Stimulated activated memory B cell treated with anti-CD40 and anti-IgM and Interleukin-4, amounts not matched to agents 10 μg/mL and 1 μg/mL and 100 μg/mL, for 72 hours (primary cell): ENCODE measurements at regions not wholly inside any gene's neighbourhood (a gene's known extent, or its start where the extent isn't known, plus 50 kb on each side); places are given as distances from the start of the nearest gene placed in this dataset.
A peak's percentile ranks its signal among the peaks of the same experiment; 100 is the strongest.
"Not testable (repeated sequence)": the region's sequence is repeated elsewhere in the genome, so short reads cannot be mapped to it uniquely, and the experiment has no call there.

Source experiments
- ATAC-seq: fragments of 150-1000 bp; cut with Tn5 transposase; 2 replicates; pipeline ENCODE4 v1.10.0; 2021
- H3K27ac Mint-ChIP-seq: one replicate; pipeline ENCODE4 v1.8.0; 2022; ENCODE audit warnings: mild to moderate bottlenecking, mixed read lengths
- H3K27me3 Mint-ChIP-seq: one replicate; pipeline ENCODE4 v1.8.0; 2022; ENCODE audit warnings: mixed read lengths
- H3K36me3 Mint-ChIP-seq: one replicate; pipeline ENCODE4 v1.8.0; 2022; ENCODE audit warnings: mixed read lengths
- H3K4me1 Mint-ChIP-seq: one replicate; pipeline ENCODE4 v1.8.0; 2022; ENCODE audit warnings: mixed read lengths
- H3K4me3 Mint-ChIP-seq: one replicate; pipeline ENCODE4 v1.8.0; 2022; ENCODE audit warnings: mild to moderate bottlenecking, moderate library complexity, mixed read lengths
- H3K9me3 Mint-ChIP-seq: one replicate; pipeline ENCODE4 v1.8.0; 2022; ENCODE audit warnings: mixed read lengths

GRCh38 chr16:35149550-35149949 is 1690.1 kb downstream of the TP53TG3F start:
- Mint-ChIP-seq H3K4me3 (no peak overlapping the region), H3K9me3 (peaks cover 8% of the 10 kb centered on the region), H3K27ac (no peak overlapping the region), H3K4me1 (no peaks in the 10 kb centered on the region), H3K36me3 (no peaks in the 10 kb centered on the region), H3K27me3 (no peaks in the 10 kb centered on the region)
- no peak for ATAC-seq

- H3K27ac Mint-ChIP-seq: no peak overlapping the region
- peaks cover 8% of the 10 kb centered on the region for H3K9me3 Mint-ChIP-seq
- H3K27me3 Mint-ChIP-seq: no peaks in the 10 kb centered on the region
- no peak overlapping the region for H3K4me3 Mint-ChIP-seq
- H3K36me3 Mint-ChIP-seq: no peaks in the 10 kb centered on the region
- peak; percentile 5 for ATAC-seq
- no peaks in the 10 kb centered on the region for H3K4me1 Mint-ChIP-seq
These were observed 1691.4 kb downstream of the TP53TG3F start for GRCh38 chr16:35150805-35151312.

- no peaks in the 10 kb centered on the region for H3K36me3 Mint-ChIP-seq
- peak; percentile 4 for ATAC-seq
- peaks cover 5% of the 10 kb centered on the region for H3K9me3 Mint-ChIP-seq
- H3K4me3 Mint-ChIP-seq: no peak overlapping the region
- H3K27me3 Mint-ChIP-seq: no peaks in the 10 kb centered on the region
- no peaks in the 10 kb centered on the region for H3K4me1 Mint-ChIP-seq
- H3K27ac Mint-ChIP-seq: no peak overlapping the region
These were observed 1692.7 kb downstream of the TP53TG3F start for GRCh38 chr16:35152067-35152627.

- Mint-ChIP-seq H3K4me3 (no peak overlapping the region), H3K4me1 (no peaks in the 10 kb centered on the region), H3K36me3 (no peaks in the 10 kb centered on the region), H3K27ac (no peak overlapping the region), H3K27me3 (no peaks in the 10 kb centered on the region), H3K9me3 (peaks cover 9% of the 10 kb centered on the region)
- ATAC-seq: no peak
These were observed 1695.2 kb downstream of the TP53TG3F start for GRCh38 chr16:35154627-35155026.

- H3K4me3 Mint-ChIP-seq, ATAC-seq, H3K27me3 Mint-ChIP-seq, H3K36me3 Mint-ChIP-seq, H3K27ac Mint-ChIP-seq, H3K4me1 Mint-ChIP-seq: not testable (repeated sequence)
- H3K9me3 Mint-ChIP-seq: peaks cover 12% of the 10 kb centered on the region
These were observed 1698.1 kb downstream of the TP53TG3F start for GRCh38 chr16:35157549-35157948.

- H3K4me1 Mint-ChIP-seq, H3K4me3 Mint-ChIP-seq, H3K36me3 Mint-ChIP-seq, H3K27ac Mint-ChIP-seq, H3K27me3 Mint-ChIP-seq, ATAC-seq: not testable (repeated sequence)
- peaks cover 12% of the 10 kb centered on the region for H3K9me3 Mint-ChIP-seq
These were observed 1709.9 kb downstream of the TP53TG3F start for GRCh38 chr16:35169324-35169723.

- not testable (repeated sequence) for H3K27me3 Mint-ChIP-seq, H3K4me1 Mint-ChIP-seq, ATAC-seq, H3K4me3 Mint-ChIP-seq, H3K36me3 Mint-ChIP-seq, H3K27ac Mint-ChIP-seq
- peaks cover 12% of the 10 kb centered on the region for H3K9me3 Mint-ChIP-seq
These were observed 1710.6 kb downstream of the TP53TG3F start for GRCh38 chr16:35170061-35170460.

GRCh38 chr16:35170610-35171009 is 1711.2 kb downstream of the TP53TG3F start:
- H3K36me3 Mint-ChIP-seq: no peaks in the 10 kb centered on the region
- H3K9me3 Mint-ChIP-seq: peaks cover 12% of the 10 kb centered on the region
- no peak overlapping the region for H3K27ac Mint-ChIP-seq
- no peak overlapping the region for H3K4me3 Mint-ChIP-seq
- no peaks in the 10 kb centered on the region for H3K4me1 Mint-ChIP-seq
- no peak for ATAC-seq
- H3K27me3 Mint-ChIP-seq: no peaks in the 10 kb centered on the region

GRCh38 chr16:35171106-35171505 is 1711.7 kb downstream of the TP53TG3F start:
- H3K9me3 Mint-ChIP-seq: peaks cover 12% of the 10 kb centered on the region
- ATAC-seq: no peak
- H3K4me1 Mint-ChIP-seq: no peaks in the 10 kb centered on the region
- H3K27me3 Mint-ChIP-seq: no peaks in the 10 kb centered on the region
- H3K36me3 Mint-ChIP-seq: no peaks in the 10 kb centered on the region
- no peak overlapping the region for H3K4me3 Mint-ChIP-seq
- H3K27ac Mint-ChIP-seq: no peak overlapping the region

GRCh38 chr16:35173295-35173694 is 1713.9 kb downstream of the TP53TG3F start:
- H3K36me3 Mint-ChIP-seq: no peaks in the 10 kb centered on the region

GRCh38 chr16:35174016-35174415 is 1714.6 kb downstream of the TP53TG3F start:
- Mint-ChIP-seq H3K36me3 (no peaks in the 10 kb centered on the region), H3K9me3 (peaks cover 13% of the 10 kb centered on the region), H3K27me3 (no peaks in the 10 kb centered on the region), H3K27ac (no peak overlapping the region), H3K4me1 (no peaks in the 10 kb centered on the region), H3K4me3 (no peak overlapping the region)
- ATAC-seq: no peak

More at GRCh38 chr16:35173295-35173694, 1713.9 kb downstream of the TP53TG3F start:
- Mint-ChIP-seq H3K27me3 (no peaks in the 10 kb centered on the region), H3K4me1 (no peaks in the 10 kb centered on the region), H3K27ac (no peak overlapping the region), H3K9me3 (peaks cover 10% of the 10 kb centered on the region), H3K4me3 (no peak overlapping the region)
- ATAC-seq: peak; percentile 10

- peaks cover 9% of the 10 kb centered on the region for H3K9me3 Mint-ChIP-seq
- ATAC-seq: no peak
- H3K4me1 Mint-ChIP-seq: no peaks in the 10 kb centered on the region
- H3K4me3 Mint-ChIP-seq: no peak overlapping the region
- no peaks in the 10 kb centered on the region for H3K36me3 Mint-ChIP-seq
- no peaks in the 10 kb centered on the region for H3K27me3 Mint-ChIP-seq
- no peak overlapping the region for H3K27ac Mint-ChIP-seq
These were observed 1717.0 kb downstream of the TP53TG3F start for GRCh38 chr16:35176449-35176848.

- peaks cover 7% of the 10 kb centered on the region for H3K9me3 Mint-ChIP-seq
- H3K27ac Mint-ChIP-seq: no peak overlapping the region
- H3K27me3 Mint-ChIP-seq: no peaks in the 10 kb centered on the region
These were observed 1718.4 kb downstream of the TP53TG3F start for GRCh38 chr16:35177851-35178250.

GRCh38 chr16:35180970-35181369 is 1721.6 kb downstream of the TP53TG3F start:
- Mint-ChIP-seq H3K9me3 (peaks cover 7% of the 10 kb centered on the region), H3K27ac (no peak overlapping the region)

More at GRCh38 chr16:35177851-35178250, 1718.4 kb downstream of the TP53TG3F start:
- H3K4me1 Mint-ChIP-seq: no peaks in the 10 kb centered on the region
- ATAC-seq: no peak
- no peaks in the 10 kb centered on the region for H3K36me3 Mint-ChIP-seq
- H3K4me3 Mint-ChIP-seq: no peak overlapping the region

GRCh38 chr16:35181422-35182030 is 1722.1 kb downstream of the TP53TG3F start:
- Mint-ChIP-seq H3K36me3 (no peaks in the 10 kb centered on the region), H3K4me3 (no peak overlapping the region), H3K27ac (no peak overlapping the region), H3K4me1 (no peaks in the 10 kb centered on the region), H3K27me3 (no peaks in the 10 kb centered on the region), H3K9me3 (peaks cover 9% of the 10 kb centered on the region)
- ATAC-seq: no peak

More at GRCh38 chr16:35180970-35181369, 1721.6 kb downstream of the TP53TG3F start:
- ATAC-seq: no peak
- Mint-ChIP-seq H3K36me3 (no peaks in the 10 kb centered on the region), H3K4me3 (no peak overlapping the region), H3K27me3 (no peaks in the 10 kb centered on the region), H3K4me1 (no peaks in the 10 kb centered on the region)

- no peak overlapping the region for H3K27ac Mint-ChIP-seq
- no peak overlapping the region for H3K4me3 Mint-ChIP-seq
- no peaks in the 10 kb centered on the region for H3K27me3 Mint-ChIP-seq
- no peak for ATAC-seq
- no peaks in the 10 kb centered on the region for H3K36me3 Mint-ChIP-seq
- H3K9me3 Mint-ChIP-seq: peaks cover 7% of the 10 kb centered on the region
- no peaks in the 10 kb centered on the region for H3K4me1 Mint-ChIP-seq
These were observed 1722.7 kb downstream of the TP53TG3F start for GRCh38 chr16:35182043-35182677.
